ENCODE measurements at regions not wholly inside any gene's neighbourhood (a gene's known extent, or its start where the extent isn't known, plus 50 kb on each side); places are given as distances from the start of the nearest gene placed in this dataset.
A peak's percentile ranks its signal among the peaks of the same experiment; 100 is the strongest.

DNA sequence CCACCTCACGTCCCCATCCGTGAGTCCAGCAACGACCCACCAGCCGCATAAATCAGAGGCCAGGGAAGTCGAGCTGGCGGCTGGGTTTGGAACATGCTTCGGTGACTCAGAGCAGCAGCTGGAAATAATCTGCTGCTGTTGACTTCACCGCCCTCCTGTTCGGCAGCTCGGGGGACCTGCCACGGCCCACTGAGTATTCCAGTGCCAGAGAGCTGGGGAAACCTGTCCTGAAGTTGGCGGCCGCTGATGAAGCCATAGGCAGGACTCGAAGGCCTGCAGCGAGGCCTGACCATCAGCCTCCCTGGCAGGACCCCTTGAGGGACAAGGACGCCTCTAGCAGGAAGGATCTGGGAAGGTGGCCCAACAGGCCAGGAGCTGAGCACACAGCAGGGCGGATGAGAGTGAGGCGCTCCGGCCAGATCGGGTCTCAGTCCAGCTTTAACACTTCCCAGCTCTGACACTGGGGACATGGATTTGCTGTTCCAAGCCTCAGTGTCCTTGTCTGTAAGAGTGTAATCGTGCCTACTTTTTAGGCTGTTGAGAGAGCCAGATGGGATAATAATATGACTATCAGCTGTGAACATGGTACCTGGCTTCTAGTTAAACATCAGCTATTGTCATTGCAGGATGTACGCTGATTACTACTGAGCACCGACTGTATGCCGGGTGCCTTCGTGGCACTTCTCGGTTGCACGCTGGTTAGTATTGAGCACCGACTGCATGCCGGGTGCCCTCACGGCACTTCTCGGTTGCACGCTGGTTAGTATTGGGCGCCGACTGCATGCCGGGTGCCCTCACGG, 50.4 kb upstream of the CIBAR2 start:
- Mint-ChIP-seq H3K36me3 (ENCODE audit: low read depth, unreplicated experiment) (no peaks in the 10 kb centered on the region), H3K4me1 (ENCODE audit: low read depth, unreplicated experiment) (peaks cover 33% of the 10 kb centered on the region), H3K27ac (ENCODE audit: unreplicated experiment) (peak overlapping the region; percentile 81), H3K9me3 (ENCODE audit: unreplicated experiment) (no peaks in the 10 kb centered on the region), H3K4me3 (ENCODE audit: unreplicated experiment) (no peak overlapping the region), H3K27me3 (ENCODE audit: low read depth, unreplicated experiment) (peaks cover 2% of the 10 kb centered on the region)
- Histone ChIP-seq H3K27ac (ENCODE audit: low read depth, low read length) (peak overlapping the region; percentile 2), H3K79me2 (ENCODE audit: insufficient read depth, low read length) (no peaks in the 10 kb centered on the region), H3K4me2 (ENCODE audit: low read length) (peak overlapping the region; percentile 61), H3K9ac (ENCODE audit: low read length) (peak overlapping the region; percentile 25), H3K4me3 (ENCODE audit: insufficient read depth, low read depth, low read length) (no peak overlapping the region), H3K4me1 (ENCODE audit: insufficient read depth, low read length) (peaks cover 30% of the 10 kb centered on the region), H3K27me3 (ENCODE audit: insufficient read depth, low read length) (peaks cover 3% of the 10 kb centered on the region), H3K36me3 (ENCODE audit: insufficient read depth, low read length) (no peaks in the 10 kb centered on the region), H3K9me3 (ENCODE audit: insufficient read depth, low read depth, low read length) (no peaks in the 10 kb centered on the region), H4K20me1 (ENCODE audit: insufficient read depth, low read length) (no peaks in the 10 kb centered on the region), H2AFZ (ENCODE audit: low read depth, low read length) (peak overlapping the region; percentile 18)
- no peak for TF ChIP-seq EZH2 (IDR thresholded peaks at IDR 0.05; ENCODE audit: insufficient read depth, low read length)
- FAIRE-seq (peak; percentile 26), DNase-seq (ENCODE audit: low read depth) (peak; percentile 82)

DNA sequence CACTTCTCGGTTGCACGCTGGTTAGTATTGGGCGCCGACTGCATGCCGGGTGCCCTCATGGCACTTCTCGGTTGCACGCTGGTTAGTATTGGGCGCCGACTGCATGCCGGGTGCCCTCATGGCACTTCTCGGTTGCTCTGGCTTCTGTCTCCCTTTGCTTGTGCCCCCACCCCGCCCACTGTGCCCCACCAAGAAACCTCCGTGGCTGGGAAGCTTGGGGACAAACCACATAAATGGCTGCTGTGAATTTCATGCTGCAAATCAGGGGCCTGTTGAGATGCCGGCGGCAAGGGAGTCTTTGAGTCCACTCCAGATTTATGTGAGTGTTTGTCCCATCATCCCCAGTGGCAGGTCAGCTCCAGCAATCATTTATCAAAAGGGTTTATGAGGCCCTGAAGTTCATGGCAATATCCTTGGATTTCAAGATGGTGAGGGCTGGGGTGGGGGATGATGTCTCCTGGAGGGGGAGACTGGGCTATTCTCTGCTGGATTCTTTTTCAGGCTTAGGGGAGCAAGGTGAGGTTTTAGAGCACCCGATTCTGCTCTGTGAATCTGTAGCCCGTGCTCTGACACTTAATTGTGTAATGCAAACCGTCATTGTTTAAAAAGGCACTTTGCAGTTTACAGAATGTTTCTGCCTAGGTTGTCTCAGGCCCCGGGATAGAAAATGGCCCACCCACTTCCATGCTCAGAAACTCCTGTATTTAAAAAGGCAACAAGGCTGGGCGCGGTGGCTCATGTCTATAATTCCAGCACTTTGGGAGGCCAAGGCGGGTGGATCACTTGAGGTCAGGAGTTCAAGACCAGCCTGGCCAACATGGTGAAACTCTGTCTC, 51.2 kb upstream of the CIBAR2 start:
- Mint-ChIP-seq H3K27ac (ENCODE audit: unreplicated experiment) (no peak overlapping the region), H3K4me1 (ENCODE audit: low read depth, unreplicated experiment) (peaks cover 31% of the 10 kb centered on the region), H3K36me3 (ENCODE audit: low read depth, unreplicated experiment) (no peaks in the 10 kb centered on the region), H3K4me3 (ENCODE audit: unreplicated experiment) (no peak overlapping the region), H3K9me3 (ENCODE audit: unreplicated experiment) (no peaks in the 10 kb centered on the region), H3K27me3 (ENCODE audit: low read depth, unreplicated experiment) (peaks cover 2% of the 10 kb centered on the region)
- Histone ChIP-seq H4K20me1 (ENCODE audit: insufficient read depth, low read length) (no peaks in the 10 kb centered on the region), H3K4me1 (ENCODE audit: insufficient read depth, low read length) (peaks cover 32% of the 10 kb centered on the region), H3K27me3 (ENCODE audit: insufficient read depth, low read length) (peaks cover 3% of the 10 kb centered on the region), H3K79me2 (ENCODE audit: insufficient read depth, low read length) (no peaks in the 10 kb centered on the region), H3K9me3 (ENCODE audit: insufficient read depth, low read depth, low read length) (no peaks in the 10 kb centered on the region), H3K27ac (ENCODE audit: low read depth, low read length) (no peak overlapping the region), H3K9ac (ENCODE audit: low read length) (no peak overlapping the region), H3K4me2 (ENCODE audit: low read length) (no peak overlapping the region), H3K36me3 (ENCODE audit: insufficient read depth, low read length) (no peaks in the 10 kb centered on the region), H2AFZ (ENCODE audit: low read depth, low read length) (no peak overlapping the region), H3K4me3 (ENCODE audit: insufficient read depth, low read depth, low read length) (no peak overlapping the region)
- no peak for FAIRE-seq
- no peak for TF ChIP-seq EZH2 (IDR thresholded peaks at IDR 0.05; ENCODE audit: insufficient read depth, low read length)
- TF ChIP-seq, protein P1, sequence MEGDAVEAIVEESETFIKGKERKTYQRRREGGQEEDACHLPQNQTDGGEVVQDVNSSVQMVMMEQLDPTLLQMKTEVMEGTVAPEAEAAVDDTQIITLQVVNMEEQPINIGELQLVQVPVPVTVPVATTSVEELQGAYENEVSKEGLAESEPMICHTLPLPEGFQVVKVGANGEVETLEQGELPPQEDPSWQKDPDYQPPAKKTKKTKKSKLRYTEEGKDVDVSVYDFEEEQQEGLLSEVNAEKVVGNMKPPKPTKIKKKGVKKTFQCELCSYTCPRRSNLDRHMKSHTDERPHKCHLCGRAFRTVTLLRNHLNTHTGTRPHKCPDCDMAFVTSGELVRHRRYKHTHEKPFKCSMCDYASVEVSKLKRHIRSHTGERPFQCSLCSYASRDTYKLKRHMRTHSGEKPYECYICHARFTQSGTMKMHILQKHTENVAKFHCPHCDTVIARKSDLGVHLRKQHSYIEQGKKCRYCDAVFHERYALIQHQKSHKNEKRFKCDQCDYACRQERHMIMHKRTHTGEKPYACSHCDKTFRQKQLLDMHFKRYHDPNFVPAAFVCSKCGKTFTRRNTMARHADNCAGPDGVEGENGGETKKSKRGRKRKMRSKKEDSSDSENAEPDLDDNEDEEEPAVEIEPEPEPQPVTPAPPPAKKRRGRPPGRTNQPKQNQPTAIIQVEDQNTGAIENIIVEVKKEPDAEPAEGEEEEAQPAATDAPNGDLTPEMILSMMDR (IDR thresholded peaks at IDR 0.05; ENCODE audit: insufficient read depth, low read depth, low read length) = no peak
- no peak for DNase-seq (ENCODE audit: low read depth)

DNA sequence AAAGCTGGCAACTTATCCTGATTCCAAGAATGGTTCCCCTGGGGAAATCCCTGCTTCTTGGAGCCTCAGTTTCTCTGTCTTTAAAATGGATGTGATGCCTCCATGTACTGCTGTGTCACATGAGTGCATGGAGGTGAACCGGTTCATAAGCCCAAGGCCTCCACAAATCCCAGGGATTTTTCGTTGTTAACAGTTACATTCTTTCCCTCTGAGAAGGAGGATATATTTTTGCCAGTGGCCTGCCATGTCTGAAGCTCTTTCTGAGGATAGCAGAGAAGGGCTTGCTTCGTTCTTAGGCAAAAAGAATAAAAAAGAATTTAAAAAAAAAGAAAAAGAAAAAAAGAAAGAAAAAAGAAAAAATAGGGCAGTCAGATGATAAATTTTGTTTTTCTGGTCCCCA, 52.2 kb upstream of the CIBAR2 start:
- TF ChIP-seq, protein P1 (IDR thresholded peaks at IDR 0.05; ENCODE audit: insufficient read depth, low read depth, low read length) = no peak
- no peak for TF ChIP-seq EZH2 (IDR thresholded peaks at IDR 0.05; ENCODE audit: insufficient read depth, low read length)
- H3K4me3 Mint-ChIP-seq (ENCODE audit: unreplicated experiment) = no peak overlapping the region
- peaks cover 34% of the 10 kb centered on the region for H3K4me1 ChIP-seq (ENCODE audit: insufficient read depth, low read length)
- no peak overlapping the region for H2AFZ ChIP-seq (ENCODE audit: low read depth, low read length)
- H3K9ac ChIP-seq (ENCODE audit: low read length) = no peak overlapping the region
- no peak overlapping the region for H3K4me3 ChIP-seq (ENCODE audit: insufficient read depth, low read depth, low read length)
- DNase-seq (ENCODE audit: low read depth) = no peak
- peaks cover 3% of the 10 kb centered on the region for H3K27me3 ChIP-seq (ENCODE audit: insufficient read depth, low read length)
- no peak overlapping the region for H3K27ac Mint-ChIP-seq (ENCODE audit: unreplicated experiment)
- H3K36me3 Mint-ChIP-seq (ENCODE audit: low read depth, unreplicated experiment) = no peaks in the 10 kb centered on the region
- no peak overlapping the region for H3K27ac ChIP-seq (ENCODE audit: low read depth, low read length)
- H4K20me1 ChIP-seq (ENCODE audit: insufficient read depth, low read length) = no peaks in the 10 kb centered on the region
- peaks cover 2% of the 10 kb centered on the region for H3K27me3 Mint-ChIP-seq (ENCODE audit: low read depth, unreplicated experiment)
- H3K79me2 ChIP-seq (ENCODE audit: insufficient read depth, low read length) = no peaks in the 10 kb centered on the region
- no peaks in the 10 kb centered on the region for H3K36me3 ChIP-seq (ENCODE audit: insufficient read depth, low read length)
- no peak overlapping the region for H3K4me2 ChIP-seq (ENCODE audit: low read length)
- H3K9me3 Mint-ChIP-seq (ENCODE audit: unreplicated experiment) = no peaks in the 10 kb centered on the region
- H3K4me1 Mint-ChIP-seq (ENCODE audit: low read depth, unreplicated experiment) = peaks cover 31% of the 10 kb centered on the region
- no peaks in the 10 kb centered on the region for H3K9me3 ChIP-seq (ENCODE audit: insufficient read depth, low read depth, low read length)
- no peak for FAIRE-seq
